CD14-positive monocyte (primary cell): ENCODE measurements at regions not wholly inside any gene's neighbourhood (a gene's known extent, or its start where the extent isn't known, plus 50 kb on each side); places are given as distances from the start of the nearest gene placed in this dataset.

ENCODE experiments used
- DNase-seq, 3 donors: peaks; one replicate each; pipeline ENCODE4 v3.0.0-alpha.2; 2011 to 2022
- H2AFZ ChIP-seq: 2 replicates; pipeline ENCODE4 v1.6.0; 2012; ENCODE audit warnings: mild to moderate bottlenecking, low read depth, low read length, inconsistent platforms; ENCODE audit not compliant: insufficient read depth, poor library complexity, severe bottlenecking
- H3K27ac ChIP-seq, 2 donors: 1 replicate in 1 of 2; 2 replicates in 1 of 2; pipeline ENCODE4 v1.5.1; 2012 to 2013; ENCODE audit warnings: low read length in 2 of 2, control low read depth in 1 of 2, inconsistent platforms in 1 of 2, low read depth in 1 of 2, mild to moderate bottlenecking in 1 of 2
- H3K27me3 ChIP-seq, 2 donors: one replicate each; pipeline versions ENCODE4 v1.6.0 to v1.6.1; 2011 to 2013; ENCODE audit warnings: low read length in 2 of 2; ENCODE audit not compliant: control insufficient read depth in 2 of 2, insufficient read depth in 2 of 2
- H3K36me3 ChIP-seq, 2 donors: replicated peaks in 1 of 2; 1 replicate in 1 of 2; 2 replicates in 1 of 2; pipeline versions ENCODE4 v1.5.1 to v1.6.1; 2012 to 2013; ENCODE audit warnings: low read length in 2 of 2, control low read depth in 1 of 2, inconsistent platforms in 1 of 2, mild to moderate bottlenecking in 1 of 2; ENCODE audit not compliant: insufficient read depth in 2 of 2, control insufficient read depth in 1 of 2
- H3K4me1 ChIP-seq, 2 donors: 1 replicate in 1 of 2; 2 replicates in 1 of 2; pipeline versions ENCODE4 v1.5.1 to v1.6.1; 2012 to 2013; ENCODE audit warnings: low read length in 2 of 2, control low read depth in 1 of 2, inconsistent platforms in 1 of 2, mild to moderate bottlenecking in 1 of 2, moderate library complexity in 1 of 2; ENCODE audit not compliant: insufficient read depth in 2 of 2, control insufficient read depth in 1 of 2
- H3K4me2 ChIP-seq: replicated peaks from 2 replicates; pipeline ENCODE3; 2012; ENCODE audit warnings: low read length, moderate library complexity, mild to moderate bottlenecking; ENCODE audit not compliant: poor library complexity, severe bottlenecking; ENCODE audit errors: extremely low read depth
- H3K4me3 ChIP-seq, 3 experiments: fragments of 200-600 bp in 1 of 3; sonication (generic) in 1 of 3; replicated peaks in 1 of 3; 1 replicate in 2 of 3; 2 replicates in 1 of 3; pipeline ENCODE4 v1.5.1; 2011 to 2013; ENCODE audit warnings: low read length in 3 of 3, mild to moderate bottlenecking in 3 of 3, control low read depth in 2 of 3, low read depth in 2 of 3, inconsistent platforms in 1 of 3, moderate library complexity in 1 of 3
- H3K79me2 ChIP-seq: 2 replicates; pipeline ENCODE4 v1.6.0; 2012; ENCODE audit warnings: mild to moderate bottlenecking, control low read depth, inconsistent platforms, low read length, moderate library complexity; ENCODE audit not compliant: insufficient read depth
- H3K9ac ChIP-seq: 2 replicates; pipeline ENCODE4 v1.6.0; 2017; ENCODE audit warnings: low read length, mild to moderate bottlenecking; ENCODE audit not compliant: insufficient read depth, poor library complexity, severe bottlenecking
- H3K9me3 ChIP-seq, 2 donors: replicated peaks in 1 of 2; 1 replicate in 1 of 2; 2 replicates in 1 of 2; pipeline versions ENCODE4 v1.5.1 to v1.6.1; 2012 to 2013; ENCODE audit warnings: low read length in 2 of 2, control low read depth in 1 of 2; ENCODE audit not compliant: control insufficient read depth in 1 of 2, insufficient read depth in 1 of 2
- H4K20me1 ChIP-seq: 2 replicates; pipeline ENCODE4 v1.6.0; 2012; ENCODE audit warnings: mild to moderate bottlenecking, low read length, control low read depth, moderate library complexity; ENCODE audit not compliant: insufficient read depth
- H3K27ac Mint-ChIP-seq, 7 donors: one replicate each; pipeline ENCODE4 v1.8.0; 2020; ENCODE audit warnings: mild to moderate bottlenecking in 7 of 7, mixed read lengths in 7 of 7, moderate library complexity in 6 of 7, inconsistent platforms in 2 of 7
- H3K27me3 Mint-ChIP-seq, 3 donors: one replicate each; pipeline ENCODE4 v1.8.0; 2021 to 2022; ENCODE audit warnings: low read depth in 3 of 3, mild to moderate bottlenecking in 3 of 3, mixed read lengths in 3 of 3, moderate library complexity in 3 of 3, inconsistent platforms in 1 of 3
- H3K36me3 Mint-ChIP-seq, 2 donors: one replicate each; pipeline ENCODE4 v1.8.0; 2020; ENCODE audit warnings: mixed read lengths in 2 of 2, inconsistent platforms in 1 of 2, mild to moderate bottlenecking in 1 of 2
- H3K4me1 Mint-ChIP-seq: one replicate; pipeline ENCODE4 v1.8.0; 2020; ENCODE audit warnings: mild to moderate bottlenecking, mixed read lengths
- H3K4me3 Mint-ChIP-seq, 2 donors: one replicate each; pipeline ENCODE4 v1.8.0; 2020; ENCODE audit warnings: mild to moderate bottlenecking in 2 of 2, mixed read lengths in 2 of 2, moderate library complexity in 1 of 2
- H3K9me3 Mint-ChIP-seq, 7 donors: one replicate each; pipeline ENCODE4 v1.8.0; 2020 to 2022; ENCODE audit warnings: mixed read lengths in 7 of 7, mild to moderate bottlenecking in 6 of 7, moderate library complexity in 6 of 7, inconsistent platforms in 2 of 7
- WGBS: methylation state at CpG from one replicate; pipeline ENCODE4 v1.1.5; 2013; ENCODE audit warnings: missing lambda C conversion rate; ENCODE audit not compliant: insufficient coverage; 5-methylcytosine and 5-hydroxymethylcytosine counted together
- intact Hi-C, 2 donors: fragments of 100-400 bp; cut with micrococcal nuclease; formaldehyde crosslinking; loops; one replicate each; pipeline versions ENCODE4 v1.15.0 to v1.15.1; 2023
- TF ChIP-seq, protein P1 (sequence below): fragments of 200-600 bp; IDR thresholded peaks from one replicate; pipeline ENCODE4 v1.8.0; 2022; ENCODE audit warnings: antibody characterized with exemption, mild to moderate bottlenecking

DNA sequence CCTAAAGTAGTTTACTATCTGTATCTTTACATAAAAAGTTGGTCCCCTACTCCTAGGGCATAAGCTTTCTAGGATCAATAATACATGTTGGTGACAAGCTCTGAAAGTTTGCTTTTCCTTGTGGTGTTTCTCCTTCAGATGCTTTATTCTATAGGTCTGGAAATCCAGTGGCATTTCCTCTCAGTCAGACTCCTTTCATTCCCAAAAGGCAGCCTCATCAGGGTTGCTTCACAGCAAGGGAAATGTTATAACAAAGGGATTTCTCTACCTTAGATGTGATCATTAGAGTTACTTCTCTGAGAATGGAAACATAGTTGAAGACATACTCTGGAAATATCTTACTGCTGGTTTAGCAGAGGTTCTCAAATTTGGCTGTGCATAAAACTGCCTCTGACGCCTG lies 1072.4 kb upstream of the ZEB2 start:
- H3K4me3 ChIP-seq, result no peak overlapping the region
- peaks cover 6 to 11% of the 10 kb centered on the region in 2 donors for H3K4me1 ChIP-seq
- DNase-seq, result no peak
- no peaks in the 10 kb centered on the region for H3K27me3 ChIP-seq
- TF ChIP-seq, protein P1, sequence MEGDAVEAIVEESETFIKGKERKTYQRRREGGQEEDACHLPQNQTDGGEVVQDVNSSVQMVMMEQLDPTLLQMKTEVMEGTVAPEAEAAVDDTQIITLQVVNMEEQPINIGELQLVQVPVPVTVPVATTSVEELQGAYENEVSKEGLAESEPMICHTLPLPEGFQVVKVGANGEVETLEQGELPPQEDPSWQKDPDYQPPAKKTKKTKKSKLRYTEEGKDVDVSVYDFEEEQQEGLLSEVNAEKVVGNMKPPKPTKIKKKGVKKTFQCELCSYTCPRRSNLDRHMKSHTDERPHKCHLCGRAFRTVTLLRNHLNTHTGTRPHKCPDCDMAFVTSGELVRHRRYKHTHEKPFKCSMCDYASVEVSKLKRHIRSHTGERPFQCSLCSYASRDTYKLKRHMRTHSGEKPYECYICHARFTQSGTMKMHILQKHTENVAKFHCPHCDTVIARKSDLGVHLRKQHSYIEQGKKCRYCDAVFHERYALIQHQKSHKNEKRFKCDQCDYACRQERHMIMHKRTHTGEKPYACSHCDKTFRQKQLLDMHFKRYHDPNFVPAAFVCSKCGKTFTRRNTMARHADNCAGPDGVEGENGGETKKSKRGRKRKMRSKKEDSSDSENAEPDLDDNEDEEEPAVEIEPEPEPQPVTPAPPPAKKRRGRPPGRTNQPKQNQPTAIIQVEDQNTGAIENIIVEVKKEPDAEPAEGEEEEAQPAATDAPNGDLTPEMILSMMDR, result no peak
- no peaks in the 10 kb centered on the region for H3K79me2 ChIP-seq
- H3K27ac Mint-ChIP-seq, result no peak overlapping the region
- H3K9ac ChIP-seq, result no peak overlapping the region
- H3K4me3 Mint-ChIP-seq, result no peak overlapping the region
- no CpG with 5 or more reads among the region's 1 CpG for WGBS
- H4K20me1 ChIP-seq, result no peaks in the 10 kb centered on the region
- H3K27me3 Mint-ChIP-seq, result no peaks in the 10 kb centered on the region
- no peaks in the 10 kb centered on the region for H3K9me3 ChIP-seq
- H3K4me2 ChIP-seq, result no peak overlapping the region
- H3K36me3 Mint-ChIP-seq, result peaks cover 0 to 3% of the 10 kb centered on the region in 2 donors
- H2AFZ ChIP-seq, result no peak overlapping the region
- H3K9me3 Mint-ChIP-seq, result peaks cover 0 to 4% (median 2%) of the 10 kb centered on the region in 7 donors
- intact Hi-C loops, result no loop called here
- H3K27ac ChIP-seq, result no peak overlapping the region
- no peaks in the 10 kb centered on the region for H3K36me3 ChIP-seq
- peaks cover 30% of the 10 kb centered on the region for H3K4me1 Mint-ChIP-seq

- no peaks in the 10 kb centered on the region for H4K20me1 ChIP-seq
- 100% methylated on average over 2 of the region's 3 CpGs for WGBS
- H3K4me3 ChIP-seq, result no peak overlapping the region
- DNase-seq, result no peak
- H3K9me3 Mint-ChIP-seq, result peaks cover 0 to 4% (median 2%) of the 10 kb centered on the region in 7 donors
- H2AFZ ChIP-seq, result no peak overlapping the region
- H3K36me3 Mint-ChIP-seq, result peaks cover 0 to 3% of the 10 kb centered on the region in 2 donors
- no peaks in the 10 kb centered on the region for H3K27me3 Mint-ChIP-seq
- peaks cover 25% of the 10 kb centered on the region for H3K4me1 Mint-ChIP-seq
- H3K79me2 ChIP-seq, result no peaks in the 10 kb centered on the region
- TF ChIP-seq, protein P1, result no peak
- H3K4me1 ChIP-seq, result peaks cover 6 to 11% of the 10 kb centered on the region in 2 donors
- no peak overlapping the region for H3K4me3 Mint-ChIP-seq
- intact Hi-C loops, result no loop called here
- no peak overlapping the region for H3K4me2 ChIP-seq
- no peak overlapping the region for H3K9ac ChIP-seq
- no peaks in the 10 kb centered on the region for H3K36me3 ChIP-seq
- no peak overlapping the region for H3K27ac ChIP-seq
- peak overlapping the region in 1 of 7 donors; percentile 27 for H3K27ac Mint-ChIP-seq
- no peaks in the 10 kb centered on the region for H3K27me3 ChIP-seq
- no peaks in the 10 kb centered on the region for H3K9me3 ChIP-seq
These were observed 1071.3 kb upstream of the ZEB2 start for GRCh38 chr2:145591109-145591809.
